Sigmoid colon (tissue), 6 donors: ENCODE measurements at regions not wholly inside any gene's neighbourhood (a gene's known extent, or its start where the extent isn't known, plus 50 kb on each side); places are given as distances from the start of the nearest gene placed in this dataset.

Experiments used
- DNase-seq: peaks from one replicate; pipeline ENCODE4 v3.0.0-alpha.2; 2019
- H3K27ac ChIP-seq, 4 donors: fragments of 200-600 bp; sonication (generic); one replicate each; pipeline ENCODE4 v1.5.1; 2016 to 2019; ENCODE audit warnings: mild to moderate bottlenecking in 1 of 4
- H3K27me3 ChIP-seq, 3 donors: fragments of 200-600 bp; sonication (generic); one replicate each; pipeline ENCODE4 v1.5.1; 2019; ENCODE audit warnings: mild to moderate bottlenecking in 1 of 3
- H3K36me3 ChIP-seq, 4 donors: fragments of 200-600 bp; sonication (generic); one replicate each; pipeline ENCODE4 v1.5.1; 2016 to 2019
- H3K4me1 ChIP-seq, 4 donors: fragments of 200-600 bp; sonication (generic); one replicate each; pipeline ENCODE4 v1.5.1; 2017 to 2019
- H3K4me3 ChIP-seq, 4 donors: fragments of 200-600 bp; sonication (generic); one replicate each; pipeline ENCODE4 v1.5.1; 2017 to 2019; ENCODE audit warnings: mild to moderate bottlenecking in 2 of 4, moderate library complexity in 1 of 4
- H3K9me3 ChIP-seq, 4 donors: fragments of 200-600 bp in 3 of 4; sonication (generic) in 3 of 4; one replicate each; pipeline versions ENCODE4 v1.5.1 to v1.6.1; 2013 to 2019
- EP300 ChIP-seq, 4 donors: sonication (generic); formaldehyde crosslinking; IDR thresholded peaks; one replicate each; pipeline ENCODE4 v1.6.1; 2017; ENCODE audit warnings: antibody characterized with exemption in 4 of 4
- POLR2A ChIP-seq, 2 donors: fragments of 450-650 bp; IDR thresholded peaks; one replicate each; pipeline ENCODE4 v1.6.1; 2016; ENCODE audit warnings: antibody characterized with exemption in 2 of 2, mild to moderate bottlenecking in 2 of 2, moderate library complexity in 2 of 2
- POLR2AphosphoS5 ChIP-seq, 4 donors: sonication (generic); formaldehyde crosslinking; IDR thresholded peaks; one replicate each; pipeline ENCODE4 v1.6.1; 2017; ENCODE audit warnings: antibody characterized with exemption in 4 of 4
- WGBS, 2 donors: extraction: QIAGEN DNeasy Blood & Tissue Kit; methylation state at CpG; one replicate each; pipeline ENCODE4 v1.1.7; 2013; 5-methylcytosine and 5-hydroxymethylcytosine counted together
- intact Hi-C: fragments of 100-400 bp; cut with DNase I; formaldehyde crosslinking; loops from one replicate; pipeline ENCODE4 v1.15.1; 2023
- TF ChIP-seq, protein P1 (sequence below), 4 experiments: fragments of 450-650 bp in 3 of 4; fragments of 200-600 bp in 1 of 4; IDR thresholded peaks; one replicate each; pipeline ENCODE4 v1.5.1; 2016 to 2019; ENCODE audit warnings: antibody characterized with exemption in 4 of 4, mild to moderate bottlenecking in 3 of 4, moderate library complexity in 2 of 4
- donor health status: healthy with polysubstance abuse.
- donor health status: healthy.

DNA sequence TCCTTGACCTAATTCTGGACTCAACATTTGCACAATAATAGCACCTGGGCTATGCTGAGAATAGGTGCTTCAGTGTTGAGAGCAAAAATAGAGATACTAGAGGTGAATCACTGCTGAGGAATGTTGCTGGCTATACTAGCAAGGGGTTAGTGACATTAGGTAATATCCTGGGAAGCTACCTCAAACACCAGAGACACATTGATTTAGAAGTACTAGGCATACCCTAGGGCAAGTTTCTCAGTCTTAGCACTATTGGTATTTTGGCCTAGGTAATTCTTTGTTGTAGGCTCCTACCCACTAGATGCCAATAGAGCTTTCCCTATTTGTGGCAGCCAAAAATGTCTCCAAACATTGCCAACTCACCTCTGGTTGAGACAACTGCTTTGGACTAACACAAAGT is 484.0 kb upstream of the MBL2 start:
- Histone ChIP-seq H3K27me3 (no peaks in the 10 kb centered on the region), H3K4me1 (no peaks in the 10 kb centered on the region), H3K36me3 (no peaks in the 10 kb centered on the region), H3K27ac (no peak overlapping the region), H3K9me3 (no peaks in the 10 kb centered on the region), H3K4me3 (no peak overlapping the region)
- no peak for DNase-seq
- intact Hi-C loops: no loop called here
- TF ChIP-seq POLR2AphosphoS5 (IDR thresholded peaks at IDR 0.05) (no peak), EP300 (IDR thresholded peaks at IDR 0.05) (no peak), POLR2A (IDR thresholded peaks at IDR 0.05) (no peak)
- TF ChIP-seq, protein P1, sequence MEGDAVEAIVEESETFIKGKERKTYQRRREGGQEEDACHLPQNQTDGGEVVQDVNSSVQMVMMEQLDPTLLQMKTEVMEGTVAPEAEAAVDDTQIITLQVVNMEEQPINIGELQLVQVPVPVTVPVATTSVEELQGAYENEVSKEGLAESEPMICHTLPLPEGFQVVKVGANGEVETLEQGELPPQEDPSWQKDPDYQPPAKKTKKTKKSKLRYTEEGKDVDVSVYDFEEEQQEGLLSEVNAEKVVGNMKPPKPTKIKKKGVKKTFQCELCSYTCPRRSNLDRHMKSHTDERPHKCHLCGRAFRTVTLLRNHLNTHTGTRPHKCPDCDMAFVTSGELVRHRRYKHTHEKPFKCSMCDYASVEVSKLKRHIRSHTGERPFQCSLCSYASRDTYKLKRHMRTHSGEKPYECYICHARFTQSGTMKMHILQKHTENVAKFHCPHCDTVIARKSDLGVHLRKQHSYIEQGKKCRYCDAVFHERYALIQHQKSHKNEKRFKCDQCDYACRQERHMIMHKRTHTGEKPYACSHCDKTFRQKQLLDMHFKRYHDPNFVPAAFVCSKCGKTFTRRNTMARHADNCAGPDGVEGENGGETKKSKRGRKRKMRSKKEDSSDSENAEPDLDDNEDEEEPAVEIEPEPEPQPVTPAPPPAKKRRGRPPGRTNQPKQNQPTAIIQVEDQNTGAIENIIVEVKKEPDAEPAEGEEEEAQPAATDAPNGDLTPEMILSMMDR (IDR thresholded peaks at IDR 0.05): no peak

DNA sequence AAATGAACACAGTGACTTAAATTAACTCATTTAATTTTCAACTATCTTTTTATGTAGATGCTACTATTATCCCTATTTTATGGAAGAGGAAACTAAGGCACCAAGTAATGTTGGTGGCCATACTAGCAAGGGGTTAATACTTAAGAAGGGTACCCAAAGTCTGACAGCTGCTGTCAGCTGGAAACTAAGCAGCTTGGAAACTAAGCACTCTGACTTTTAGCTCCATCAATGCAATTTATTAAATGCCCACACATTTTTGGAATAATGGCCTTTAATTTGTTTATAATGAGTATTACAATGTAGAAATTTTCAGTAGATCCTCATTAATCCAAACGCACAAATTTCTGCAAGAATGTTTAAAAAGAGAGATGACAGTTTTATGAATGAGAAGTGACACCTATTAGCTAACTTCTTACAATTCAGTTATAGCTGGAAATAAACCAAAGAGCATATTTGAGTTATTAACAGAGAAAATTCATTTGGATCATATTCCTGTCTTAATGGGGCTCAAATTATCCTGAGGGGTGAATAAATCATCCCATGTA is 483.1 kb upstream of the MBL2 start:
- WGBS, 2 donors: 76 to 85% methylated on average over 1 of the region's 1 CpG
- intact Hi-C loops: no loop called here
- Histone ChIP-seq H3K9me3 (no peaks in the 10 kb centered on the region), H3K4me3 (no peak overlapping the region), H3K36me3 (no peaks in the 10 kb centered on the region), H3K27ac (no peak overlapping the region), H3K4me1 (no peaks in the 10 kb centered on the region), H3K27me3 (no peaks in the 10 kb centered on the region)
- DNase-seq: no peak
- TF ChIP-seq, protein P1 (IDR thresholded peaks at IDR 0.05): no peak
- TF ChIP-seq EP300 (IDR thresholded peaks at IDR 0.05): no peak
- TF ChIP-seq POLR2AphosphoS5 (IDR thresholded peaks at IDR 0.05): no peak
- TF ChIP-seq POLR2A (IDR thresholded peaks at IDR 0.05): no peak

DNA sequence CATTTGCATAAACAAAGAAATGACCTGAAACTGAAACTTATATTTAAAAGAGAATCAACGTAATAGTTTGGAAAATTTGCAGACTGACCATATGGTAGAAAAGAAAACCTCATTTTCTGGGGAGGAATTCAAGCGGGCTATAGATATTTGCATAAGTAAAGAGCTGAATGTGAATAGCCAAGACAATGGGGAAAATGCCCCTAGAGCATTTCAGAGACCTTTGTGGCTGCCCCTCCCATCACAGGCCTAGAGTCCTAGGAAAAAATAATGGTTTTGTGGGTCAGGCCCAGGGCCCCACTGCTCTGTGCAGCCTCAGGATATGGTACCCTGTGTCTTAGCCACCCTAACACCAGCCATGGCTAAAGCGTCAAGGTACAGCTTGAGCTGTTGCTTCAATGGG is 480.6 kb upstream of the MBL2 start:
- Histone ChIP-seq H3K4me3 (no peak overlapping the region), H3K36me3 (no peaks in the 10 kb centered on the region), H3K4me1 (no peaks in the 10 kb centered on the region), H3K27me3 (no peaks in the 10 kb centered on the region), H3K9me3 (no peaks in the 10 kb centered on the region), H3K27ac (no peak overlapping the region)
- WGBS, 2 donors: 59 to 62% methylated on average over 3 of the region's 3 CpGs
- TF ChIP-seq, protein P1 (IDR thresholded peaks at IDR 0.05): no peak
- no peak for TF ChIP-seq POLR2A (IDR thresholded peaks at IDR 0.05)
- TF ChIP-seq POLR2AphosphoS5 (IDR thresholded peaks at IDR 0.05): no peak
- no peak for TF ChIP-seq EP300 (IDR thresholded peaks at IDR 0.05)
- intact Hi-C loops: no loop called here
- DNase-seq: no peak

DNA sequence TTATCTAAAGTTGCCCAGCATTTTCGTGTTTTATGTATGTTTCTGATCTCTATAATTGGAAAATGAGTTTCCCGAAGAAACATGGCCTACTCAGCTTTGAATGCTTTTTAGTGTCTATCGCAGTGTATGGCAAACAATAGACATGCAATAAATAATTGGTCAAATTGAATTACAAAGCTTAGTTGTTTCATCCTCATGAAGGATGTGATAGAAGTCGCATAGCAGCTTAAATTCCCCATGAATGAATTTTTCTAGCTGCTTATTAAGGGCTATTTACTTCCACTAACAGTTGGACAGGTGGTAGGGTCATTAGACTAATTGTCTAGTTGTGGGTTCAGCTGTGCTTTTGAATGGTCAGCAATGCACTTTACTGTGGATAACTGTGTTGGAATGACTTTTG is 467.3 kb upstream of the MBL2 start:
- Histone ChIP-seq H3K36me3 (no peaks in the 10 kb centered on the region), H3K4me1 (no peaks in the 10 kb centered on the region), H3K27me3 (no peaks in the 10 kb centered on the region), H3K4me3 (no peak overlapping the region), H3K9me3 (peaks cover 0 to 3% (median 0%) of the 10 kb centered on the region in 4 donors), H3K27ac (no peak overlapping the region)
- intact Hi-C loops: no loop called here
- 87 to 92% methylated on average over 4 of the region's 4 CpGs for WGBS, 2 donors
- no peak for DNase-seq
- TF ChIP-seq EP300 (IDR thresholded peaks at IDR 0.05) (no peak), POLR2AphosphoS5 (IDR thresholded peaks at IDR 0.05) (no peak), POLR2A (IDR thresholded peaks at IDR 0.05) (no peak)
- TF ChIP-seq, protein P1 (IDR thresholded peaks at IDR 0.05): no peak

DNA sequence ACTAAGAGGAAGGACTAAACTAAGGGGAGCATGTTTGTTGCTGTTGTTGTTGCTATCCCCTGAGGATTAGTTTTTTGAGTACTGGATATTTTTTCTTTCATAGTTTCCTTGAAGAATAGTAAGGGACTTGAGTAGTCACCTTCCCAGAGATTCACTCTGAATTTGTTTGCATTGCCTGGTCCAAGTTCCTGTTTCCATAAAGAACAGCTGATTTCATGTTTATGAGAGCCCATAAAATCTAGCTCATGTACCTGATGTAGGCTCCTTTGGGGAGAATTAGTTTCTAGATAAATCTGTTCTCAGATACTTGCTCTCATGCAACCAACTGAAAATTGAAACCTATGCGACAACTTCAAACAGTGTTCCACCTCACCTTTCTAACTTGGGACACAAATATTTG is 464.4 kb upstream of the MBL2 start:
- H3K4me3 ChIP-seq: no peak overlapping the region
- no peaks in the 10 kb centered on the region for H3K27me3 ChIP-seq
- H3K36me3 ChIP-seq: no peaks in the 10 kb centered on the region
- H3K27ac ChIP-seq: no peak overlapping the region
- TF ChIP-seq, protein P1 (IDR thresholded peaks at IDR 0.05): no peak
- TF ChIP-seq POLR2AphosphoS5 (IDR thresholded peaks at IDR 0.05) (no peak), EP300 (IDR thresholded peaks at IDR 0.05) (no peak), POLR2A (IDR thresholded peaks at IDR 0.05) (no peak)
- H3K9me3 ChIP-seq: no peaks in the 10 kb centered on the region
- intact Hi-C loops: no loop called here
- no peak for DNase-seq
- 25 to 78% methylated on average over 1 of the region's 1 CpG for WGBS, 2 donors
- no peaks in the 10 kb centered on the region for H3K4me1 ChIP-seq
